ENCODE measurements at regions not wholly inside any gene's neighbourhood (a gene's known extent, or its start where the extent isn't known, plus 50 kb on each side); places are given as distances from the start of the nearest gene placed in this dataset.

GRCh38 chr4:122009524-122009923 is 57.7 kb upstream of the TRPC3 start:
- no peak overlapping the region for H3K27ac ChIP-seq (ENCODE audit: low read length)
- no peaks in the 10 kb centered on the region for H3K79me2 ChIP-seq (ENCODE audit: low read length)
- H4K20me1 ChIP-seq (ENCODE audit: insufficient read depth, low read length): no peaks in the 10 kb centered on the region
- H3K36me3 ChIP-seq (replicated peaks; ENCODE audit: low read depth, low read length): no peaks in the 10 kb centered on the region
- no peak overlapping the region for H3K4me2 ChIP-seq (ENCODE audit: low read length)
- no peaks in the 10 kb centered on the region for H3K9me3 ChIP-seq (ENCODE audit: insufficient read depth, low read length)
- H2AFZ ChIP-seq (ENCODE audit: low read depth, low read length): no peak overlapping the region
- no peaks in the 10 kb centered on the region for H3K27me3 ChIP-seq (ENCODE audit: low read depth, low read length)
- no peak overlapping the region for H3K9ac ChIP-seq (ENCODE audit: low read length)
- H3K4me3 ChIP-seq (ENCODE audit: low read length): no peak overlapping the region
- TF ChIP-seq CTCF (IDR thresholded peaks at IDR 0.05; ENCODE audit: low read depth, low read length) (no peak), EZH2phosphoT487 (IDR thresholded peaks at IDR 0.05; ENCODE audit: low read depth) (no peak)
- H3K4me1 ChIP-seq (ENCODE audit: low read length): no peaks in the 10 kb centered on the region

GRCh38 chr4:122007016-122007415 is 55.2 kb upstream of the TRPC3 start:
- H2AFZ ChIP-seq (ENCODE audit: low read depth, low read length): no peak overlapping the region
- no peaks in the 10 kb centered on the region for H3K79me2 ChIP-seq (ENCODE audit: low read length)
- H3K36me3 ChIP-seq (replicated peaks; ENCODE audit: low read depth, low read length): no peaks in the 10 kb centered on the region
- TF ChIP-seq EZH2phosphoT487 (IDR thresholded peaks at IDR 0.05; ENCODE audit: low read depth) (no peak), CTCF (IDR thresholded peaks at IDR 0.05; ENCODE audit: low read depth, low read length) (no peak)
- no peaks in the 10 kb centered on the region for H3K9me3 ChIP-seq (ENCODE audit: insufficient read depth, low read length)
- H3K4me2 ChIP-seq (ENCODE audit: low read length): no peak overlapping the region
- no peaks in the 10 kb centered on the region for H4K20me1 ChIP-seq (ENCODE audit: insufficient read depth, low read length)
- H3K4me3 ChIP-seq (ENCODE audit: low read length): no peak overlapping the region
- no peaks in the 10 kb centered on the region for H3K27me3 ChIP-seq (ENCODE audit: low read depth, low read length)
- H3K4me1 ChIP-seq (ENCODE audit: low read length): 0 out of 2 replicates have a peak, but pooled peaks cover 7% of the 10 kb centered on the region
- H3K27ac ChIP-seq (ENCODE audit: low read length): no peak overlapping the region
- H3K9ac ChIP-seq (ENCODE audit: low read length): no peak overlapping the region

- no peak overlapping the region; the same call in 1 of the 2 replicates for H3K4me2 ChIP-seq (ENCODE audit: low read length)
- no peak overlapping the region for H3K27ac ChIP-seq (ENCODE audit: low read length)
- no peaks in the 10 kb centered on the region for H3K79me2 ChIP-seq (ENCODE audit: low read length)
- TF ChIP-seq EZH2phosphoT487 (IDR thresholded peaks at IDR 0.05; ENCODE audit: low read depth) (no peak), CTCF (IDR thresholded peaks at IDR 0.05; ENCODE audit: low read depth, low read length) (no peak)
- no peak overlapping the region for H3K4me3 ChIP-seq (ENCODE audit: low read length)
- H3K4me1 ChIP-seq (ENCODE audit: low read length): 0 out of 2 replicates have a peak, but pooled peaks cover 7% of the 10 kb centered on the region
- no peaks in the 10 kb centered on the region for H3K36me3 ChIP-seq (replicated peaks; ENCODE audit: low read depth, low read length)
- H2AFZ ChIP-seq (ENCODE audit: low read depth, low read length): no peak overlapping the region
- no peaks in the 10 kb centered on the region for H3K9me3 ChIP-seq (ENCODE audit: insufficient read depth, low read length)
- no peak overlapping the region for H3K9ac ChIP-seq (ENCODE audit: low read length)
- H4K20me1 ChIP-seq (ENCODE audit: insufficient read depth, low read length): no peaks in the 10 kb centered on the region
- 0 out of 2 replicates have a peak, but pooled peaks cover 2% of the 10 kb centered on the region for H3K27me3 ChIP-seq (ENCODE audit: low read depth, low read length)
Measured at GRCh38 chr4:122005064-122005755, 53.4 kb upstream of the TRPC3 start.

GRCh38 chr4:122003335-122003734 is 51.5 kb upstream of the TRPC3 start:
- Histone ChIP-seq H4K20me1 (ENCODE audit: insufficient read depth, low read length) (no peaks in the 10 kb centered on the region), H3K36me3 (replicated peaks; ENCODE audit: low read depth, low read length) (no peaks in the 10 kb centered on the region), H3K27me3 (ENCODE audit: low read depth, low read length) (0 out of 2 replicates have a peak, but pooled peaks cover 2% of the 10 kb centered on the region), H3K79me2 (ENCODE audit: low read length) (no peaks in the 10 kb centered on the region), H3K4me2 (ENCODE audit: low read length) (peak overlapping the region; percentile 72), H3K9ac (ENCODE audit: low read length) (peak overlapping the region; percentile 27; the same call in 1 of the 2 replicates), H3K27ac (ENCODE audit: low read length) (no peak overlapping the region), H3K4me1 (ENCODE audit: low read length) (0 out of 2 replicates have a peak, but pooled peaks cover 7% of the 10 kb centered on the region), H3K9me3 (ENCODE audit: insufficient read depth, low read length) (no peaks in the 10 kb centered on the region), H2AFZ (ENCODE audit: low read depth, low read length) (peak overlapping the region; percentile 94), H3K4me3 (ENCODE audit: low read length) (peak overlapping the region; percentile 70)
- no peak for TF ChIP-seq EZH2phosphoT487 (IDR thresholded peaks at IDR 0.05; ENCODE audit: low read depth)
- peak; percentile 81 for TF ChIP-seq CTCF (IDR thresholded peaks at IDR 0.05; ENCODE audit: low read depth, low read length)
